HEK293 (cell line): ENCODE measurements at regions not wholly inside any gene's neighbourhood (a gene's known extent, or its start where the extent isn't known, plus 50 kb on each side); places are given as distances from the start of the nearest gene placed in this dataset.

Experiments used
- CTCF ChIP-seq: fragments of 450-650 bp; formaldehyde crosslinking; IDR thresholded peaks from 2 replicates; pipeline ENCODE4 v1.5.1; 2016; ENCODE audit warnings: missing biosample characterization, missing genetic modification characterization
- ZNF26 ChIP-seq: fragments of 450-650 bp; formaldehyde crosslinking; IDR thresholded peaks from 2 replicates; pipeline ENCODE4 v1.5.1; 2016; ENCODE audit warnings: missing biosample characterization, missing genetic modification characterization
- ZNF530 ChIP-seq: fragments of 450-650 bp; formaldehyde crosslinking; IDR thresholded peaks from 2 replicates; pipeline ENCODE4 v1.5.1; 2016; ENCODE audit warnings: low read depth, missing biosample characterization, missing genetic modification characterization
- ZNF639 ChIP-seq: fragments of 450-650 bp; formaldehyde crosslinking; IDR thresholded peaks from 2 replicates; pipeline ENCODE4 v1.5.1; 2016; ENCODE audit warnings: missing biosample characterization, missing genetic modification characterization
- ZNF664 ChIP-seq: fragments of 450-650 bp; formaldehyde crosslinking; IDR thresholded peaks from 2 replicates; pipeline ENCODE4 v1.5.1; 2016; ENCODE audit warnings: missing biosample characterization, missing genetic modification characterization
- ZSCAN16 ChIP-seq: fragments of 450-650 bp; formaldehyde crosslinking; IDR thresholded peaks from 2 replicates; pipeline ENCODE4 v1.5.1; 2016; ENCODE audit warnings: missing biosample characterization, missing genetic modification characterization
- TF ChIP-seq, protein P1 (sequence below): fragments of 450-650 bp; formaldehyde crosslinking; IDR thresholded peaks from 2 replicates; pipeline ENCODE4 v1.5.1; 2016; ENCODE audit warnings: missing biosample characterization, missing genetic modification characterization

GRCh38 chr2:228559774-228560415 lies 378.4 kb upstream of the SPHKAP start:
- TF ChIP-seq ZNF664 (tag by site-specific recombination) (no peak), CTCF (tag by site-specific recombination) (no peak), ZNF530 (tag by site-specific recombination) (no peak), ZNF639 (tag by site-specific recombination) (no peak), ZSCAN16 (tag by site-specific recombination) (no peak), ZNF26 (tag by site-specific recombination) (no peak)
- TF ChIP-seq, protein P1, sequence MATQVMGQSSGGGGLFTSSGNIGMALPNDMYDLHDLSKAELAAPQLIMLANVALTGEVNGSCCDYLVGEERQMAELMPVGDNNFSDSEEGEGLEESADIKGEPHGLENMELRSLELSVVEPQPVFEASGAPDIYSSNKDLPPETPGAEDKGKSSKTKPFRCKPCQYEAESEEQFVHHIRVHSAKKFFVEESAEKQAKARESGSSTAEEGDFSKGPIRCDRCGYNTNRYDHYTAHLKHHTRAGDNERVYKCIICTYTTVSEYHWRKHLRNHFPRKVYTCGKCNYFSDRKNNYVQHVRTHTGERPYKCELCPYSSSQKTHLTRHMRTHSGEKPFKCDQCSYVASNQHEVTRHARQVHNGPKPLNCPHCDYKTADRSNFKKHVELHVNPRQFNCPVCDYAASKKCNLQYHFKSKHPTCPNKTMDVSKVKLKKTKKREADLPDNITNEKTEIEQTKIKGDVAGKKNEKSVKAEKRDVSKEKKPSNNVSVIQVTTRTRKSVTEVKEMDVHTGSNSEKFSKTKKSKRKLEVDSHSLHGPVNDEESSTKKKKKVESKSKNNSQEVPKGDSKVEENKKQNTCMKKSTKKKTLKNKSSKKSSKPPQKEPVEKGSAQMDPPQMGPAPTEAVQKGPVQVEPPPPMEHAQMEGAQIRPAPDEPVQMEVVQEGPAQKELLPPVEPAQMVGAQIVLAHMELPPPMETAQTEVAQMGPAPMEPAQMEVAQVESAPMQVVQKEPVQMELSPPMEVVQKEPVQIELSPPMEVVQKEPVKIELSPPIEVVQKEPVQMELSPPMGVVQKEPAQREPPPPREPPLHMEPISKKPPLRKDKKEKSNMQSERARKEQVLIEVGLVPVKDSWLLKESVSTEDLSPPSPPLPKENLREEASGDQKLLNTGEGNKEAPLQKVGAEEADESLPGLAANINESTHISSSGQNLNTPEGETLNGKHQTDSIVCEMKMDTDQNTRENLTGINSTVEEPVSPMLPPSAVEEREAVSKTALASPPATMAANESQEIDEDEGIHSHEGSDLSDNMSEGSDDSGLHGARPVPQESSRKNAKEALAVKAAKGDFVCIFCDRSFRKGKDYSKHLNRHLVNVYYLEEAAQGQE: no peak
